PFSK-1 (cell line): ENCODE measurements at regions not wholly inside any gene's neighbourhood (a gene's known extent, or its start where the extent isn't known, plus 50 kb on each side); places are given as distances from the start of the nearest gene placed in this dataset.

Source experiments
- FOXP2 ChIP-seq: optimal IDR thresholded peaks from 2 replicates; pipeline ENCODE3; 2011; ENCODE audit warnings: borderline replicate concordance, control low read depth, inconsistent platforms; ENCODE audit not compliant: insufficient read depth; ENCODE audit errors: extremely low read length, extremely low read depth
- POLR2AphosphoS5 ChIP-seq: IDR thresholded peaks from 2 replicates; pipeline ENCODE4 v1.6.1; 2012; ENCODE audit warnings: low read depth, mild to moderate bottlenecking, control low read depth, low read length, moderate library complexity
- REST ChIP-seq, 2 experiments: IDR thresholded peaks; 2 replicates each; pipeline versions ENCODE4 v1.6.1 to v1.8.0; 2011 to 2012; ENCODE audit warnings: low read depth in 2 of 2, low read length in 2 of 2, control low read depth in 1 of 2, inconsistent platforms in 1 of 2, mild to moderate bottlenecking in 1 of 2, moderate library complexity in 1 of 2; ENCODE audit not compliant: insufficient read depth in 1 of 2
- SIN3A ChIP-seq: IDR thresholded peaks from 2 replicates; pipeline ENCODE4 v1.6.1; 2012; ENCODE audit warnings: mild to moderate bottlenecking, low read length, moderate library complexity, borderline replicate concordance; ENCODE audit not compliant: insufficient read depth
- TAF1 ChIP-seq: IDR thresholded peaks from 2 replicates; pipeline ENCODE4 v1.6.1; 2012; ENCODE audit warnings: low read length, control low read depth, borderline replicate concordance; ENCODE audit not compliant: insufficient read depth

GRCh38 chr3:193783166-193783896 lies 190.3 kb downstream of the OPA1 start:
- no peak for TF ChIP-seq POLR2AphosphoS5
- TF ChIP-seq REST (IDR thresholded peaks at IDR 0.05; ENCODE audit: insufficient read depth in 1 of 2, low read depth in 2 of 2, low read length in 2 of 2), result no peak
- no peak for TF ChIP-seq FOXP2
- TF ChIP-seq TAF1, result no peak
- TF ChIP-seq SIN3A, result no peak

DNA sequence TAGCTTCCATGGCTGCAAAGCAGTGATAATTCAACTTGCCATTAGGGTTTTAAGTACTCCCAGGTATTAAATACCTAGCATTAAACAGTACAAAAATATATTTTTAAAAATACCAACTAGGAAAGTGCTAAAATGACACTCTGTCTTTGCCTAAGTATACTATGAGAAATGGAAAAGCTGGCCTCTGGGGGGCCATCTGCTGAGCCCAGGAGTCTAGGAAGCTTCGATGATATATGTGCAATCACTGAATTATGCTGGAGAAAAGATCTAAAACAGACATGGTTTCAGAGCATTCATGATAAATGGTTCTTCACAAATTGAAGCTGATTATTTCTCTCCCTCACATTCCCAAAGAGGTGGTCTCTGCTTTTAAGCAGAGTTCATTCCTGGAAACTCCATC lies 191.8 kb downstream of the OPA1 start:
- TF ChIP-seq TAF1, result no peak
- no peak for TF ChIP-seq SIN3A
- TF ChIP-seq POLR2AphosphoS5, result no peak
- no peak for TF ChIP-seq FOXP2
- no peak for TF ChIP-seq REST (IDR thresholded peaks at IDR 0.05; ENCODE audit: insufficient read depth in 1 of 2, low read depth in 2 of 2, low read length in 2 of 2)

- TF ChIP-seq REST (IDR thresholded peaks at IDR 0.05; ENCODE audit: insufficient read depth in 1 of 2, low read depth in 2 of 2, low read length in 2 of 2) (no peak), POLR2AphosphoS5 (no peak)
Measured at GRCh38 chr3:193787496-193787870, 194.5 kb downstream of the OPA1 start.

- TF ChIP-seq FOXP2, result no peak
- TF ChIP-seq SIN3A, result no peak
- no peak for TF ChIP-seq POLR2AphosphoS5
- TF ChIP-seq REST (IDR thresholded peaks at IDR 0.05; ENCODE audit: insufficient read depth in 1 of 2, low read depth in 2 of 2, low read length in 2 of 2), result no peak
- TF ChIP-seq TAF1, result no peak
Measured at GRCh38 chr3:193788189-193788991, 195.4 kb downstream of the OPA1 start.
